OCI-LY3 (cell line): ENCODE measurements at regions not wholly inside any gene's neighbourhood (a gene's known extent, or its start where the extent isn't known, plus 50 kb on each side); places are given as distances from the start of the nearest gene placed in this dataset.

ENCODE experiments used
- CTCF ChIP-seq: fragments of 200-600, 300-600 bp; sonication (generic); IDR thresholded peaks from 2 replicates; pipeline ENCODE4 v1.5.1; 2014; ENCODE audit warnings: antibody characterized with exemption, low read length, low read depth
- EZH2phosphoT487 ChIP-seq: fragments of 200-600 bp; shearing (Covaris generic); IDR thresholded peaks from 2 replicates; pipeline ENCODE4 v1.6.1; 2018; ENCODE audit warnings: antibody characterized with exemption, mixed run types, low read depth

DNA sequence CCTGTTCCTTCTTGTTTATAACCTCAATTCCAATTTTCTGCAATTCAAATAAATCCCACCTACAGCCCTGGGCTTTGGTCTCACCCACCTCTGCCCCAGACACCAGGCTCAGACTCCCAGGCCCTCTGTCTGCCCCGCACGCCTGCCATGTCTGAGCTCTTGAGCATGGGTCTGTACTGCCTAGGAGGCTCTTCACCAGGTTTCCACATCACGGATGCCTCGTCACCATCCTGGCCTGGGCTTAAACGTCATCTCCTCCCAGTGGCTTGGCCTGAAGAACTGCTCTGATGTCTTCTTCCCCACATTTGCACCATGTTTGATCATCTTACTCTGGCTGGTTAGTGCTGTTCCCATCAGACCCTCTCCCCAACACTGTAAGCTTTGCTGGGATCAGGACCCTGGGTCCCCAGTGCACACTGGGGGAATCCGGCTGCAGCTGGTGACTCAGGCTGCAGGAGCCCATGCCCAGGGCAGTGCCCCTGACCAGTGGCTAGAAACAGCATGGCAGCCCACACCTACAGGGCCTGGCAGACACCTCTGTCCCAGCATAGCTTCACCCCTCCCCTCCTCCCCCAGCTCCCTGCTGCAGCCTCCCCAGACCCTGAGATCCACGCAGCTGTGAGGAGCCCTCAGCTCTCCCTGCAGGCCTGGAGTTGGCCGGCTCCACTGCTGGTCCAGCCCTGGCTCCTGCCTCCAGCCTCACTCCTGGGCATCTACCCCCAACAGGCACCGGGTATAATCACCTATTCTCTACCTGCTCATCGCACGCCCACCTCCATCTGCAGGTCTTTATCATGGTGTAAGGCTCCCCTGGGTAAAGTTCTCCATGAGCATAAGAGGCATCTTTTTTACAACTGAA lies 162.8 kb upstream of the NSMCE3 start:
- TF ChIP-seq CTCF = no peak
- TF ChIP-seq EZH2phosphoT487 = no peak
